NOMO-1 (cell line): ENCODE measurements at regions not wholly inside any gene's neighbourhood (a gene's known extent, or its start where the extent isn't known, plus 50 kb on each side); places are given as distances from the start of the nearest gene placed in this dataset.
A peak's percentile ranks its signal among the peaks of the same experiment; 100 is the strongest.

Experiments used
- DNase-seq, 2 experiments: peaks; one replicate each; lab custom pipeline; 2025; ENCODE audit not compliant: unreplicated experiment in 2 of 2; lab: John Stamatoyannopoulos, UW

DNA sequence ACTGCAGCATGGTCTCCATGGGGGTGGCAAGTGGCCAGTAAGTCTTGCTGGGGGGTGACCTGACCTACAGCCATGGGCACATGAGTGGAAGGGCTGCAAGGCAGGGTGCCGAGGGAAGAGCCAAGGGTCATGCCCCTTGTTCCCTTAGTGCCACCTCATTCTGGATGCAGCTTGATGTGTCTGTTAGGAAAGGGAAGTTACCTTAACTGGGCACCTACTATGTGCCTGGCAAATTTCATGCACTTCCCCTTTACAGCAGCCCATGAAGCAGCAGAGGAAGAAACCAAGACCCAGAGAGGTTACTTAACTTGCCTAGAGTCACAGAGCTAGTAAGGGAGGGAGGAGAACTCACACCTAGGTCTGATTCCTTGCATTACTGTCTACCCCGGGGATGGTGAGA is 174.0 kb downstream of the MRPL14 start:
- peak in 1 of 2 experiments; percentile 23 for DNase-seq

DNA sequence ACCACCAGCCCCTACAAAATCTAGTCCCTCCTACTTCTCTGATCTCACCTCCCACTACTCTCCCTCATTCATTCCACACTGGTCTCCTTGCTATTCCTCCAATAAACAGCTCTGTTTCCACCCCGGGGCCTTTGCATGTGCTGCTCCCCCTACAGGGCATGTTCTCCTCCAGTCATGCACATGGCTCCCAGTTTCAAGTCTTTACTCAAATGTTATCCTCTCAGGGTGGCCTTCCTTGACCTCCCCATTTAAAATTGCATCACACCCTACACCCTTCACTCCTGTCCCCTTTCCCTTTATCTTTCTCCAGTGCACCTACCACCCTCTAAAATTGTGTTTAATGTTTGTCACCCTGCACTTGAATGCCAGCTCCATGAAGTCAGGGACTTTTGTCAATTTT is 174.5 kb downstream of the MRPL14 start:
- no peak for DNase-seq

DNA sequence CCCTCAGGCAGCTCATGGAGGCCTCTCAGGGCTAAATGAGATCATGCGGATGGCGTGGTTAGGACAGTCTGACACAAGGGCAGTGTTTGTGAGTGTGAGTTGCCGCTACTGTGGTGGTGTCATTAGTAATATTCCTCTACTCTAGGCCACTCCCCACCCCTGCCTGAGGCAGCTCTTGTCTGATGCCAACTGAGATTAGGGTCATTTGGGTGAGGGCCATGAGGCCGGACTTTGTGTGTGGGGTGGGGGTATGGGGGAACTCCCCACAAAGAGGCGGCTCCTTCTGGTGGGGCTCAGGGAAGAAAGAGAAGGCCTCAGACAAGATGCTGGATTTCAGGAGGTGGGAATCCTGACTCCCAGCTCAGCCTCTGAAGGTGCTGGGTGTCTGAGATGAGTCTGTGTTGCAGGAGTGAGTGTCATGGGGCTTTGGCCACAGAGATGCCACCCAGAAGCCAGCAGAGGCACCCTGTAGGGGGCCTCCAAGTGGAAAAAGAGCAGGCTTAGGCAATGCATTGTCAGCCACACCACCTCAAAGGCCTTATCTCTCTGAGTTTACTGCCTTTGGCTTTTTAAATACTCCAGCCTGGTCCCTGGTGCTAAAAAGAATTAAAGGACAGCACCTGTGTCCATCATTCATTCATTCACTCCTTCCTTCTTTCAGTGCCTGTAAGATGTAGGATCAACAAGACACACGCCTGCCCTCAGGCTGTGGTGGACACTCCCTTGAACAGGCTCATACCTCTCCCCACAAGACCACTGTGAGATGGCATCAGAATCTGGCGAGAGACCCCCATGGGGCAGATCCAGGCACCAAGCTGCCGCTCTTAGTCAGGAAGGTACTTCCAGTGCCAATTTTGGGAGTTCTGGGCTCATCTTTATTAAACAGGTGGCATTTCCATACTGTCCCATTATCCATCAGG is 175.2 kb downstream of the MRPL14 start:
- peak; percentile 14 to 15 for DNase-seq

DNA sequence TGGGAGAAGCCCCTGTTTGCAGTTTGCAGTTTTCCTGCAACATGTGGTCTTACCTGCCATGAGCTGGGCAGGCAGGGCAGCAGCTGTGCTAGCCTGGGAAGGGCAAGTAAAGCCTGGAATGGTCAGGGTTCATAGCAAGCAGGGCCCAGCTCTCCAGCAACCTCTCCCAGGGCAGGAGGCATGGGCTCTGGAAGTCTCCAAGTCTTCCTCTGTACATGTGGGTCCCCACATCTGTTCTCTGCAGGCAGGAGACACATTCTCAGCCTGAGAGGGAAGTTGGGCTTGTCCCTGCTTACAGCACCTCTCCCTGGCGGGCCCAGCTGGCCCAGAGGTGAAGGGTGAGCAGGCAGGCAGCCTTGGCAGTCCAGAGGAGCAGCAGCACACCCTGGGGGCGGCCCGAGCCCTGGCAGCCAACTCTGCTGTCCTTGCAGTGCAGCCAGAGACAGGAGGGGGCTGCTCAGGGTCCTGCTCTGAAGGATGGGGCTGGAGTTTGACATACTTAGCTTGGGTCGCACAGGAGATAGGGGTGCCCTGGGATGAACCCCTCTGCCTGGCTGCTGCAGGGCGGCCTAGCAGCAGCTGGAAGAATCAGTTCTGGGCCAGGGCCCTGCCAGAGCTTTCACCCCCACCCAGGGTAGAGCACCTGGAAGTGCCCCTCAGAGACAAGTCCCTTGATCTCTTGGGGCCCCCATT is 176.0 kb downstream of the MRPL14 start:
- DNase-seq, result peak; percentile 85 to 89

DNA sequence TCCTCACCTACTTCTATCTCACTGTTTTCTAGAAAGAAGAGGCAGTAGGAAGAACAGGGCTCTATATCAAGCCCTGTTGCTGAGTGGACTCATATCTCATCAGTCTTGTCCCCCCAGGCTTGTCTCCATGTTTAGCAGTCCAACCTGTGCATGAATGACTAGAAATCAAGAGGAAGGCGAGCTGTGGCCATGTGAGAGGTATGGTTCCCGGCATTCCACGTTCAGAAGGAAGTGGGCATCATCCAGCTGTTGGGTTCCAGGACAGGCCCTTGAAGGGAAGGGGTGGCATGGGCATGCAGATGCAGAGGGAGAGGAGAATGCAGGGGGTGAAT is 176.6 kb downstream of the MRPL14 start:
- DNase-seq, result no peak

DNA sequence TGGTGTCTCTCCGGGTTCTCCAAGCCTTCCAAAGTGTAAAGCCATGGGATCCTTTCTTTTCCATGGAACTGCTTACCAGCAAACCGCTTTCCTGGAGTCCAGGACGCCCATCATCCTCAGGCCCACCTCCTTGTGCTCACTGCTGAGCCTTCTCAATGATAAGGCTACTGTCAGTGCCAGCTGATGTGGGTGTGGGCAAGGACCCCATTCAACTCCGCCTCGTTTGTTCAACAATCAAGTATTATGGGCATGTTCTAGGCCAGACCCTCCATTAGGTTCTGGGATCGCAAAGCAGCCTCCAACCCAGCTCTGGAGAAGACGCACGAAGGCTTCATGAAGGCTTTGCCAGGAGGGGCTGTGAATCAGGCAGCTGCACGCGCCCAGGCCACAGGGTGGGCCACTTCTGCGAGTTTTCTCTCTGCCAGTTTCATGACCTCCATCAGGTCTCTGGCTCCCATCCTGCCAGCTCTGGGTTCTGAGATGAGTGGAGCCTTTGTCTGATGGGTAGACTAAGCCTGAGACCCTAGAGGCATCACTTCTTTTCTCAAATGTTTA is 177.1 kb downstream of the MRPL14 start:
- DNase-seq, result no peak

DNA sequence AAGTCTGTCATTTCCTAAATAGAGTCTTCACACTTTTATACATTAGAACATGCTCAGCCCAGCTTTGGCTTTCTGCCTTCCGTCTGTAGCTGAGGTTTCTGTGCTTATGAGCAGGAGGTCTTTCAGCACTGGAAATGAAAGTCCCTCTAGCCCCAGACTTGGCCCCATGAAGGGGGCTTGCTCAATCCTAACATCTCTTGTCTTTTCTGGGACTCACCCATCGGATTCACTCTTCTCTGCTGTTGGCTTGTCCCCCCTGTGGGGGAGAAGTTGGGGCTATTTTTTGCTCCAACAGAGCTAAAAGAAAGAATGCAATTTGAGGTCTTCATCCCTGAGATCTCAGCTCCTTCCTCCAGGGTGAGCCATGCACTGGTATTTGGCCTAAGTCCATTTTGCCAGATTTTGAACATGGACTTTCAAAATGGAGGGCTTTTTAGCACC is 177.7 kb downstream of the MRPL14 start:
- no peak for DNase-seq

DNA sequence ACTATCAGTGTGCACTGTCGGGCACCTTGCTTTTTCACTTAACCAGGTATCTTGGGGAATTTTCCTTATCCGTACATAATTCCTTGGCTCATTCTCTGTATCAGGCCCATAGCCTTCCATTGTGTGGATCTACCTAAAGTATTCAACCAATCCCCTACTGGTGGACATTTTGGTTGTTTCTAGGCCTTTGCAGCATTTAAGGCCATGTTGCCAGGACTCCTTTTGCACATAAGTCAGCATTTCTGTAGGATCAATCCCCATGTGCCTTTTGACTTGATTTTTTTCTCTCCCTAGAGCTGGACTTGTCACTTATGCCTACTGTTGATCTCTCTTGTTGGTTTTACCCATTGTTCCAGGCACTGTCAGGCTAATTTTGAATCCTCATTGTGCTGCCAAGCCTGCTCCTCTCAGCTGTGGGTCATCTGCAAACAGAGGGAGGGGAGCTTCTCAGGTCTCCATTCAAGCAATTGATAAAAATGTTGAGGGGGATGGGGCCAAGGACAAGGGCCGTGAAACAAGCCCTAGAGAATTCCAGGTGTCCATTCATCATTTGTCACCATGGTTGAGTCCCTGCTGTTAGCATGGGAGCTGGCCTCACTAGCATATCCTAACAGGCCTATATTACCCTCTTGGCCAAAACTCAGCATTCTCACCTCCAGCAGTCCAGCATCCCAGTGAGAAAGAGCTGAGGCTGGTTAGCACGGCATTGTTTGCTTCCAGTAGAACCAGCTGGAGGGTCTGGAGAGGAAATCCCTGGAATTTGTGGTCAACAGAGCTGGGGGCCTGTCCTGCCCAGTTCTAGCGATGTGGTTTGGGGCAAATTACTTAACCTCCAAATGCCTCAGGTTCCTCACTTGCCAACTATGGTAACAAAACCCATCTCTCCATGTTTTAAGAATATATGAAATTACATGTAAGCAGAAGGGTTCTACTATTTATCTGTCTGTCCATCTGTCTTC is 178.4 kb downstream of the MRPL14 start:
- no peak for DNase-seq

DNA sequence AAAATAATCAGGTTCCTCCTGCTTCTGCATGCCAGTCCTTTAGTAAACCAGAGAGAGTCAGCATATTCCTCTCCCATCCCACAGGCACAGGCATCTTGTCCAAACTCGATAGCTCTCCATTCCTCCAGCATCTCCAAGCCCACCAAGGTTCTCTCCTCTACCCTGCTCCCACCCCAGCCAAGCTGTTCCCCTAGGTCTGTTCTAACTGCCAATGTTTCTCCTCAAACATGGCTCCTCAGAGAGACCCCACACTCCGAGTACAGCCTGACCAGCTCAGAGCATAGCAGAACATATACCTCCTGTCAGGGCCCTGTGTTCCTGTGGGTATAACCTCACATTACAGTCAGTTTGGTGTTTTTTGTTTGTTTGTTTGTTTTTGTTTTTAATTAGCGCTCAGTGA is 177.8 kb downstream of the VEGFA start:
- no peak for DNase-seq

DNA sequence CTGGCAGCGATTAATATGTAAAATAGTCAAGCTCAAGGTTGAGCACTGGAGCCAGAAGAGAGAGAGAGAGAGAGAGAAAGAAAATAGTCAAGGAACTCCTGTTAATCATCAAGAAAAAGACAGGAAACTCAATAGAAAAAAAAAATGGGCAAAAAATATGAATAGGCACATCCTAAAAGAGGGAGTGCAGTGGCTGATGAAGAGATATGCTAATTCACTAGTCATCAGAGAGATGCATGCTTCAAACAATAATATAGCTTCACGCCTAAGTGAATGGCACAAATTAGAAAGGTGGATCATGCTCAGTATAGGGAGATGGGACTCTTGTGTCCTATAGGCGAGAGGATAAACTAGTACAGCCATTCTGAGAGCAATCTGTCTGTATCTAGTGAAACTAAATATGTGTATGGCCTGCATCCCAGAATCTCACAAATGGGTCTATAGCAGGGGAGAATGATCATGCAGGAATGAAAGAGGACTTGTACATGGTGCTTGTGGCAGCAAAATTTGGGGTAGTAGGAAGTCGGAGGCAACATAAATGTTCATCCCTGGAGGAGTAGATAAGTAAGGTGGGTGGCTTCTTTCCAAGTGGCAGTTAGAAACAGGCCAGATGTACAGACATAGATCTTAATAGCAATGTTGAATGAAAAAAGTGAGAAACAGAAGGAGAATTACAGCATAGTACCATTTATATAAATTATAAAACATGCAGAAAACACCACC is 176.8 kb downstream of the VEGFA start:
- no peak for DNase-seq

DNA sequence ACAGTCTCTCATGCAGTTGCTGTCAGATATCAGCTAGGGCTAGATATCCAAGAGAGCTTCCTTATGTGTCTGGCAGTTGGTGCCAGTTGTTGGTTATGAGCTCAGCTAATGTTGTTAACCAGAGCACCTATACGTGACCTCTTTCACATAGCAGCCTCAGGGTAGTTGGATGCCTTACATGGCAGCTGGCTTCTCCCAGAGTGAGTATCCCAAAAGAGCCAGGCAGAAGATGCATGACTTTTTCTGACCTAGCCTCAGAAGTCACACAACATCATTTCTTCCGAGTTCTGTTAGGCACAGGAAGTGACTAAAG is 175.7 kb downstream of the VEGFA start:
- no peak for DNase-seq

DNA sequence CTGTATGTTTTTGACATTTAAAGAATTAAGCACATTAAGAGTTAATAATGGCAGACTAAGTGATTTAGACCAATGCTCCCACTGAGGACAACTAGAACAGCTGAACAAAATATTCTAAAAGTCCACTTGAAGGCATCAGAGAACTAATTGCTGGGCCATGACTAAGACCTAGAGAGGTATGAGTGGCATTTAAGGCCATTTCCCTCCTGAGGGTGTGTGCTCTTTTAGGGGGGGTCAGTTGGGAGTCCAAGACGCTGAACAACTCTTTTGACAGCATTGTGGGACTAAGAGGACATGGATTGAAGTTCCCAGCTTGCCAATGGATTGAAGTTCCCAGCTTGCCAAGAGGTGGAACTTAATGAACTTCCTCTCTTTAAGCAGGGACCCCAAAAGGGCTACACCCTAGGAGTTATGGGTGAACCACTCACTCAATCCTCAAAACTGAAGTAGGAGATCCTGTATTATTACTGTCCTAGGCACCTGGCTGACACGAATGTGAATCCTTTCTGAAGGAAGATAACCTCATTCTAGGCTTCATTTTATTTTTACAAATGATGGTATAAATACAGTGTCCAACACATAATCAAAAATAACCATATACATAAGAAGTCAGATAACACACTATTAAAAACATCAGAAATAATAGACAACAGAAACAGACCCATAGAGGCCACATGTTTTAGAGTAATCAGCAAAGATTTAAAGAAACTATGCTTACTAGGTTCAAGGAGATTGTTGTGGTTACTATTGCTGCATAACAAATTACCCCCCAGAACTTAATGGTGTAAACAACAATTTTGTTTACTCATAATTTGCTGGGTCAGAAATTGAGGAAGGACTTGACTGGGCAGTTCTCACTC is 175.1 kb downstream of the VEGFA start:
- DNase-seq, result no peak

DNA sequence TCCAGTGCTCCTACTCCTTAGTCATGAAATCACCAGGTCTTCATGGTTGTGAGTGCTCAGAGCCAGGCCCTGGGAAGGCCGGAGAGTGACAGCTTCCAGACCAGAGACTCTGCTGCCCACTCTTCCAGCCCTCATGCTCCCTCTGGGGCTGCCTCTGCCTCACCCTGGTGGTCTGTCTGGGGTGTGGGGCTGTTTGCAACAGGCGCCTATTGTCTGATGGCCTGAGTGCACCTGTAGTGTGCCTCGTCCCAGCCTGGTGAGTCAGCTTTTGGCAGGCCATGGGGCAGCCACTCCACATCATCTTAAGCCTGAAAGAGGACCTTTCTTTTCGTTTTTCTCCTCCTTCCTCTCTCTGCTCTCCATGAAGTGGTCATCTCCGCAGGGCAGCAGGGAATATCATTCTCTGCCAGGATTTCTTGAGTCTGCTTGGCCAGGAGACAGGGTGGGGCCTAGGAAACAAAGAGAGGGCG is 173.8 kb downstream of the VEGFA start:
- no peak for DNase-seq

DNA sequence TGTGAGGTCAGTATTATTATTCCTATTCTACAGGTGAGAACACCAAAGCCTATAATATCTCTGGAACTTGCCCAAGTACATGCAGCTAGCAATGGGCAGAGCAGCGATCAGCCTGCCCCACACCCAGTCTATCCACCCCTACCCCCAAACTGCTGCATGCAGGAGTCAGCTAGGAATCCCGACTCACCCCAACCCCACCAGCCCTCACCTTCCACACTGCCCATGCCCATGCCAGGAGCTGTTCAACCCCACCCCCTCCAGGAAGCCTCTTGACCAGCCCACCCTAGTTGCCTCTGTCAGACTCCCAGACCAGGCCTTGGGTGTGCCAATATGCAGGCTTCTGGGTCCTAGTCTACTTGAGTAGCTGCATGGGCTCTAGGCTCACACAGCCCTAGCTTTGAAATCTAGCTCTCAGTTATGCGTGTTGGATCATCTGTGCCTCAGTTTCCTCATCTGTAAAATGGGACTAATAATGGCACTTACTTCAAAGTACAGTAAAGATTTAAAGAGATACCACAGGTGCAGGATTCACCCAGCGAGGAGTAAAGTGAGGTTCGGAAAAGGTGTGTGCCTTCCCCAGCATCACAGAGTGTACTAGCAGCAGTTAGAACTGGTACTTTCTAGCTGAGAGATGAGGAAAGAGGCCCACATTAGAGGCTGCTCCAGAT is 173.2 kb downstream of the VEGFA start:
- no peak for DNase-seq

DNA sequence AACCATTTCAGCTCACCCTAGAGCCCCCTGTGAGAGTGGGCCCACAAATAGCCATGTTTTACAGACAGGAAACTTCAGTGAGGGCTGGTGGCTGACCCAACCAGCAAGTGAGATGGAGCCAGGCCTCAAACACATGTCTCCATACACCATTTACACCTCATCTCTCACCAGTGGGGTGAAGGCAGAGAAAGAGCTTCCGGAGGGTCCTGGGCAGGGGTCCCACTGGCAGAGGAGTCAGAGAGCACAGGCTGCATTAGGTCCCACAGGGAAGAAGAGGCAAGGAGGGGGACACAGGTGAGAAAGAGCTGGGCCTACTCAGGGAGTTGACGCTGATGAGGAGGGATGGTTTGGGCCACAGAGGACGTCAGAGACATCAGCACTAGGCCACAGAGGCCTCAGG is 172.6 kb downstream of the VEGFA start:
- DNase-seq, result no peak

DNA sequence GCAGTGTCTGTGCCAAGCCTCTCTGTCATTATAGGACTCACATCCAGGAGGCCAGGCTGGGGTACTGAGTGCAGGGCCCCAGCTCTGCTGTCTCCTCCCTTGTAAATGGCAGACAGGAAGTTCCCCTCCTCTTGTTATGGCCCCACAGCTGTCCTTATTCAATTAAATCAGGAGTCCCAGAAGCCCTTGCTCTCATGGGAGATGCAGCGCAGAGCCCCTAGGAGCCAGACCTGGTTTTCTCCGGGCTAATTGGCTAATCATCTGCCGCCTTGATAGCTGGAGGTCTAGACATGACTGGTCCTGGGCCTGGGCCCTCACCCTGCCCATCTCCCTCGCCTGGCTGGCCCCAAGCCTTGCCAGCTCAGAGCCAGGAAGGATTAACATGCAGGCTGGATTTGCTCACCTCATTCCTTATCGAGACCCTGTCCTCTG is 172.0 kb downstream of the VEGFA start:
- DNase-seq, result no peak

DNA sequence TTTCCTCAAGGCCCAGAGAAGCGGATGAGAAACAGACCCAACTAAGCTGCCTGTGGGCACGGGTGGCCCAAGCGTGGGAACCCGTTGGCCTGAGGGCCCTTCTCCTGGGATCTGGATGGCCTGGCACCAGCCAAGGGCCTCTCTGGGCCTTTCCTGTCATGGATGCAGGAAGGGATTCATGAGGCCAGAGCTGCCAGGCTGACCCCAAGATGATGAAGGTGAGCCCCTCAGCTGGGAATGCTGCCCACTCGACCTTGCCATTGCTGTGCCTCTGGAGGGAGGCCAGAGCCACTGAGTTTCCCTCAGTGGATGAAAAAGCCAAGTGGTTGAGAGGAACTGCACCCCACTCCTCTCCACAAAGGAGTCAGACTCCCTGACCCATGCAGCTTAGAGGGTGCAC is 171.2 kb downstream of the VEGFA start:
- DNase-seq, result no peak

DNA sequence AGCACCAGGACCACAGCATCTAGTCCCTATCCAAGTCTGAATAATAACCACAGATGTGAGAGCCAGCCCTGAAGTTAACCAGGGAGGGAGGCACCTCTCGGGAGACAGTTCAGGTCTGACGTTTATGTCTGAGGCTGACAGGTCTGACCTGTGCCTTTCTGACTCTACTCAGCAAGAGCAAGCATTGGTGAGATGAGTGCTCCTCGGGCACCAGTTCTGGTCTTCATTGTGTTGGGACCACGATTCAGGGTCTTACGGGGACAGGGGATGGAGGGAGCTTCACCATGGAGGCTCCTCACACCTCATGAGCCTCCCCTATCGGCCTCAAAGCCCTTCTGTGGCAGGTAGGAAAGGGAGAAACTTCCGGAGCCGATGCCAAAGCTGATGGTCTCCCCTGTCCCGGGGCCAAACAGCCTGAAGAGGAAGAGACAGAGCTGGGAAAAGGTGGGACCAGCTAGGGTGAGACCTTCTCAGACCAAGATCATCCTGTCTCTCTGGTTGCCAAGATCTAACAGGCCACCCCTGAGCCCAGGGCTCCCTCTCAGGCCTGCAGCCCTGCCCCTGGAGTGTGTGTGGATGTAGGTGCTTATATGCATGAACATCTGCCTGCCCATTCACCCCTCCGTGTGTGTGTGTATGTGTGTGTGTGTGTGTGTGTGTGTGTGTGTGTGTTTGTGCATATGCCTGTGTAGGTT is 170.5 kb downstream of the VEGFA start:
- no peak for DNase-seq
